Activated CD4-positive, alpha-beta T cell treated with anti-CD3 and anti-CD28 coated beads, Interleukin-2, Interleukin-4, amounts not matched to agents 100 ng/mL and 50 ng/mL, durations not matched to agents 16 hours and 8 hours (primary cell): ENCODE measurements at regions not wholly inside any gene's neighbourhood (a gene's known extent, or its start where the extent isn't known, plus 50 kb on each side); places are given as distances from the start of the nearest gene placed in this dataset.
"Not testable (repeated sequence)": the region's sequence is repeated elsewhere in the genome, so short reads cannot be mapped to it uniquely, and the experiment has no call there.

Experiments
- DNase-seq: peaks from one replicate; pipeline ENCODE4 v3.0.0-alpha.2; 2020; ENCODE audit warnings: low spot score

DNA sequence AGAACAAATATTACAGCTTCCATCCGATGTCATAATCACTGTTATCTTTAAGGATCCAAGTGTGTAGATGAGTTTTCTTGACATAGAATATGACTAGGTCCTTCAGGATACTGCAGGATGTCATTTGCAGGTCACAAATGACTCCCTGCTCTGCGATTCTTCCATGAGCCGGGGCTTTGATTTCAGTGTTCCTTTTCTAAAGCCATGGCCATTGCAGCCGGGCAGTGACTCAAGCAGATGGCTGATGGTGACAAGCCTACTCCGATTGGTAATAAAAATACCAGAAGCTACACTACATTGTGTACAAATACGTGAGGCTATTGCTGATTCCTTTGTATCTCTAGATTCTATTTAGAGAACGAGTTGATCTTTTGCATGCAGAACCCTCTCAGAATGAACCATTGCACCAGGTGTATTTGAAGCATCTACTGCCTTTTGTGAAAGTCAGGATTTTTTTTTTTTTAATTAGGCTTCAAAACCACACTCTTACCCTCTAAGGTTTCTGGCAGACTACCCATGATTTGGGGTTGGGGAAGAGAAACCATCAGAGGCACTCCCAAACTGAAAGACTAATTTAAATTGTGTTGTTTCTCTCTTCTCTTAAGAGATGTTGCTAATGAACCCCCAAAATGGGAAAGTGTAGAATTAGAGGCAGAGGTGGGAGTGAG lies 271.0 kb upstream of the ADRA1B start:
- DNase-seq, result no peak

DNA sequence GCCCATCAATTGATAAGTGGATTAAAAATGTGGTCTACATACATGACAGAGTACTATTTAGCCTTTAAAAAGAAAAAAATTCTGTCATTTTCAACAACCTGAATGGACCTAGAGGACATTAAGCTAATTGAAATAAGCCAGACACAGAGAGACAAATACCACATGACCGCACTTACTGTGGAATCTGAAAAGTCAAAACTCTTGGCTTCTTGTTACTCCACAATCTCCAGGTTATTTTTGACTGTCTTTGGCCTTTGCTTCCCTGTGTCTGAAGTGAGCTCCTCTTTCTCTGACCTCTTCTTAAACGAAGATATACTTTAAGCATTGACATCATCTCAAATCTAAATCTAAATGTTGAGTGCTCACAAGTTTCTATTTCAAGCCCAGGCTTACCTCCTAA lies 265.5 kb upstream of the ADRA1B start:
- no peak for DNase-seq

DNA sequence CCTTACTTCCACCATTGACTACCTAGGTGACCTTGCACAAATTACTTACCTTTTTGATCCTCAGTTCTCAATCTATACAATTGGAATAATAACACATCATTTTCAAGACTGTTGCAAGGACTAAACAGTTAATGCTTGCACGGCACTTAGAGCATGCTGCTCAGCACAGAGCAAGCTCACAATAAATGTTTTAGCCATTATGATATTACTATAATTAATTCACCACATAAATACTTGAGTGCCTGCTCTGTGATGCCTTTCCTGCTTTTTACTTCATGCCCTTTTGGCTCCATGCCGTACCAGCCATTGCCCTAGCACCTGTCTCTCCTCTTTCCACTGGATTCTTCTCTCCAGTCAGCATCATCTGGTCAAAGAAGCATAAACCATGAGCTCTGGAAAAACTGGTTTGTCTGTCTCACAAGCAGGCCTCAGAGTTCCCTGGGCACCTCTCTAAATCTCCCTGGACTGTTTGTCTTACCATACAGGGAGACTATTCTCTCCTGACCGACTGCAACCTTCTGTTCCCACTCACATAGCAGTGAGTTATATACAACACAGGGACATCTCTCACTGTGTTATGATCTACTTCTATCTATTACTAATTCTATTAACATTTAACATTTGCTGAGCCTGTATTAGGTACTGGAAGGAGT lies 260.4 kb upstream of the ADRA1B start:
- DNase-seq, result no peak

DNA sequence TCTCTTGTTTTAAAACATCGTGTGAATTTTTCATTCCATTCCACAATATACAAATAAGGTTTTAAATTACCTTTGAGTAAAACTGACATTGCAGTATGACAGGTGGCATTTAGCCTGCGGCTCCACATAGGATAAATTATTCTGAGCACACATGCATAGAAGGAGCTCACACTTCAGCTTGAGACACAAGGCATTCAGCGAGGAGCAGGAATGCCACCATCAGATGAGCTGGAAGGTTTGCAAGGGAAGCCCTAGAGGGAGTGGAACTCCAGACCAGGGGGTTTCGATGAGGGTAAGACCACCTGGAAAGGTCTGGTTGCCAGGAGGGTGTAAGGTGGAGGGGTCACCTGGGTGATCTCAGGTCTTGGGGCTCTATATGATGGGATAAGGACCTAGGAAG lies 259.0 kb upstream of the ADRA1B start:
- no peak for DNase-seq

DNA sequence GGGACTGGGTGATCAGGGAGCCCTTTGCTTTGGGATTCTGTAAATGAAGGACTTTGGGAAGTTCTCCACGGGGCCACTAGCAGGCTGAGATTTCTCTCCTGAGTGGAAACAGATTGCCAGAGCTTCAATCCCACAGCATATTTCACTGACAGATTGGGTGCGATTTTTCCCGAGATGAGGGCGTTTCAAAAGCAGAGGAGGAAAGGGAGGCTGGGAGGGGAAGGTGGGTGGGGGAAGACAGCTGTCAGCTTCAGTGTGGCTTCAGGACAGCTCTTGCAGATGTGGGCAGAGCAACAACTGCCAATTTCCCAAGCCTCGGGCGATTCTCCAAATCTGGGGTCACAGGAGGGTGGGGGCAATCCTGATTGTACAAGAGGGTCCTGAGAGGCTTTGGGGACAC lies 258.5 kb upstream of the ADRA1B start:
- no peak for DNase-seq

DNA sequence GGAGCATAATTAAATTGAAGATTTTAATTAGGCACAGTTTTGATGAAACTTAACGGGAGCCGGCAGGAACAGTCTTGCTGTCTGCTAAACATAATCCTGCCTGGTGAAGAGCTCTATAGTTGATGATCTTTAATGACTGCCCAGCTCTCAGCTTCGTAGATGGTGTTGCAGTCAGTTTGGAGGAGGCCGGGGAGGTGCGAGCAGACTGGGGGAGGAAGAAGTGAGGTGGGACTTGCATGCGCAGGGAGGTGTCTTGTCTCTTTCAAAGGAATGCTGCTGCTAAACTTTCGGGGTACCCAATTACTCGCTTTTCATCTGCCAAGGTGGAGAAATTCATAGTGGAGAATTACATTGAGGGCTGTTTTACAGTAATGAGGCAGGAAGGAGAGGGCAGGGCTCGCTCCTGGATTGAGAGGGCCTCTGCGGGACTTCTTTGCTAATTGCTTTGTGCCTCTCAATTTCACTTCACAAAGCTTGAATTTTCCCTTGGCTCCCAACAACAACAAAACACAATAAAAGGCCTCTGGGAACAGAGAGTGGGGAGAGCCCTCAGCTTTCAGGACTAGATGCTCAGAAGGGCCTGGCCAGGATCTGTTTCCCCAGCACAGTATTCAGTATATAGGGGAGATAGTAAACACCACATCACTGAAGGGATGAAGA lies 257.9 kb upstream of the ADRA1B start:
- DNase-seq, result no peak

DNA sequence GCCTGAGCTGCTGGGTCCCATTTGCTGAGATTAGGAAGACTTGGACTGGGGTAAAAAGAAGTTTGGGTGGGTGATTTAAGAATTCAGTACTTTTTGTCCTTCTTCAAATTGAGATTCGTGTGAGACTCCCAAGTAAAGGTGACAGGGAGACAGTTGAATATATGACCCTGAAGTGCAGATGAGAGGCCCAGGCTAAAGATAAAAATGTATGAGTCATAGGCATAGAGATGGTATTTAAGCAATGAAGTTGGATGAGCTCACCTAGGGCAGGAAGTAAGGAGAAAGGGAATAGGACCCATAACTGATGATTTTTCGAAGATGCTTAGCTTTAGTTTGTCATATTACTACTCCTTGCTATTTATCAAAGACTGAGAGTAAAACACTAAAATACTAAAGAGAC lies 255.9 kb upstream of the ADRA1B start:
- DNase-seq, result no peak

DNA sequence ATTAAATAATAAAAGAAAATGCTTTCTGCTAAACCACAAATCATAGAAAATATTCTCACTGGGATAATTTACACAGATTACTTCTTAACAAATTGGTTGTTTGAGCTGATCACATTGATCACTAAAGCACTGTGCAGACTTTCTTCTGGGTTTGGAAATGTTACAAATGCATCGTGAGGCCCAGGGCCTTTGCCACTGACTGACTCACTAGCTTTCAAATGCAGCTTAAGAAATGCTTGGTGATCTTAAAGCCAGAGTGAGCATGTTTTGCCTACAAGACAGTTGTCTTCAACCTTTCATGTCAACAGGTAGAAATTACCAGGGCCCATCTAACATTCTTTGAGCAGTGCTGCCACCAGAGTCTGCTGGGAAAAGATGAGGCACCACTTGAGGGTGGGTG lies 252.3 kb upstream of the ADRA1B start:
- DNase-seq, result no peak

DNA sequence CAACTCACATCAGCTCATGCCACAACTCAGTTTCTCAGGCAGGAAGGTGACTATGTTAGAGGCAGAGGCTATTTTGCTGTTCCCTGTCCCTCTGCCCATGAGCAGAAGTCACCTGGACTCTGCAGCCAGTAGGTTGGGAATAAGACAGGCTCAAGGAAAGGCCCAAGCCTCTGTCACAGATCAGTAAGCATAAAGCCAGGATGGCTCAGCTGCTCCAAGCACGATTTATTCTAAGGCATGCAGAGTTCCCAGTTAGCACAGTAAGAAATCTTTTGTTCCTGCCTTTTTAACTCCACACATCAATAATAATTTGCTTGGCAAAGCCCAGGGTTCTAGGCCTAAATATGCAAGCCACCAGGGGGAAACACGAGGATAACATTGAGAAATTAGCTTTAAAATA lies 249.0 kb upstream of the ADRA1B start:
- DNase-seq, result no peak

DNA sequence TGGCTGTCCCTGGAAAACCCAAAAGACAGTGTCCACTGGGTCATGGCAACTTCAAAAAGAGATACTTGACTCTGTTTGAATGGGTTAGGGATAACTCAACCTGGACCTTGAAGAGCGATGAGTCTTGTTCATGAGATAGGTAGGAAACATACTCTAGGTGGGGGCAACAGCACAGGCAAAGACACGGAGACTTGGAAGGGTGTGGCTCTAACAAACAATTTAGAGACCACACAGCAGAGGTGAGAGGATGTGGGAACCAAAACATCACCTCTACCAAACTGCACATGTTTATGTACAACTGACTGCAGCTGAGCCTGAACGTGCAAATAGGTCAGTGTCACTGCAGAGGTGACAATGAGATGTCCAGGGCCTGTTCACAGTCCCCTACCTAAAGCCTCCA lies 247.7 kb upstream of the ADRA1B start:
- DNase-seq, result no peak

DNA sequence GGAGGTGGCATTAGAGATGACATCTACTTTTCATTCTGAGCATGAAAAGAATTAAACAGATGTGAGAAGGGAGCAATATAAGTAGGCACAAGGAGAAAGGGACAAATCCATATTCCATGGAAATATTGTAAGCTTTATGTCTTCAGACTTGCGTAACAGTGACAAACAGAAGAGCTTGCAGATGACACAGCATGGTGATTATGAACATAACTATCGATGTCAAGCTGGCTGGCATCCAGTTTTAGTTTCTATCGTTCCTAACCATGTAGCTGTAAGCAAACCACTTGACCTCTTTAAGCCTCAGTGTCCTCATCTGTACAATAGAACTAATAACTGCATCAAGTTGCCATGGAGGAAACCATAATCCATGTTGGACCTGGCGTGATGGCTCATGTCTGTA lies 246.7 kb upstream of the ADRA1B start:
- DNase-seq, result no peak

DNA sequence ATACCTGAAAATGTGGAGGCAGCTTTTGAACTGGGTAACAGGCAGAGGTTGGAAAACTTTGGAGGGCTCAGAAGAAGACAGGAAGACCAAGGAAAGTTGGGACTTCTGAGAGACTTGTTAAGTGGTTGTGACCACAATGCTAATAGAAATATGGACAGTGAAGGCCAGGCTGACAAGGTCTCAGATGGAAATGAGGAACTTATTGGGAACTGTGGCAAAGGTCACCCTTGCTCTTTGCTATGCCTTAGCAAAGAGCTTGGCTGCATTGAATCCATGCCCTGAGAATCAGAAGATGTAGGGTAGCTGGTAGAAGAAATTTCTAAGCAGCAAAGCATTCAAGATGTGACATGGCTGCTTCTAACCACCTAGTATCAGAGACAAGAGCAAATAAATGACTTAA lies 244.4 kb upstream of the ADRA1B start:
- no peak for DNase-seq

DNA sequence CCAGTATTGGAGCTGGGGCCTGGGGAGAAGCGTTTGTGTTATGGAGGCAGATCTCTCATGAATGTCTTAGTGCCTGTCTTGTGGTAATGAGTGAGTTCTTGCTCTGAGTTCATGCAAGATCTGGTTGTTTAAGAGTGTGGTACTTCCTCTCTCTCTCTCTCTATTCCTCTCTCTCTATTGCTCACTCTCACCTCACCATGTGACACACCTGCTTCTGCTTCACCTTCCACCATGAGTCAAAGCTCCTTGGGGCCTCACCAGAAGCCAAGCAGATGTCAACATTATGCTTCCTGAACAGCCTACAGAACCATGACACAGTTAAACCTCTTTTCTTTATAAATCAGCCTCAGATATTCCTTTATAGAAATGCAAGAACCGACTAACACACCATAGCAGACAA lies 242.7 kb upstream of the ADRA1B start:
- DNase-seq, result no peak

DNA sequence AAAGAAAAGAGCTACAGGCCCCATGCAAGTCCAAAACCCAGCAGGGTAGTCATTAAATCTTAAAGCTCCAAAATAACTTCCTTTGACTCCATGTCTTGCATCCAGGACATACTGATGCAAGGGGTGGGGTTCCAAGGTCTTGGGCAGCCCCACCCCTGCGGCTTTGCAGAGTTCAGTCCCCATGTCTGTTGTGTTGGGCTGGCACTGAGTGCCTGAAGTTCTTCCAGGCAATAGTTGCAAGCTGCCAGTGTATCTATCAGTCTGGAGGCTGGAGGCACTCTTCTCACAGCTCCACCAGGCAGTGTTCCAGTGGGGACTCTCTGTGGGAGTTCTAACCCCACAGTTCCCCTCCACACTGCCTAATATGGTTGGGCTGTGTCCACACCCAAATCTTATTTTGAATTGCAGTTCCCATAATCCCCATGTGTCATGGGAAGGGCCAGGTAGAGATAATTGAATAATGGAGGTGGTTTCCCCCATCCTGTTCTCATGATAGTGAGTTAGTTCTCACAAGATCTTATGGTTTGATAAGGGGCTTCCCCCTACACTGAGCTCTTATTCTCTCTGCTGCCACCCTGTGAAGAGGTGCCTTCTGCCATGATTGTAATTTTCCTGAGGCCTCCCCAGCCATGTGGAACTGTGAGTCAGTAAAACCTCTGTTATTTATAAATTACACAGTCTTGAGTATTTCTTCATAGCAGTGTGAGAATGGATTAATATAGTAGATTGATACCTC lies 237.5 kb upstream of the ADRA1B start:
- DNase-seq, result no peak

DNA sequence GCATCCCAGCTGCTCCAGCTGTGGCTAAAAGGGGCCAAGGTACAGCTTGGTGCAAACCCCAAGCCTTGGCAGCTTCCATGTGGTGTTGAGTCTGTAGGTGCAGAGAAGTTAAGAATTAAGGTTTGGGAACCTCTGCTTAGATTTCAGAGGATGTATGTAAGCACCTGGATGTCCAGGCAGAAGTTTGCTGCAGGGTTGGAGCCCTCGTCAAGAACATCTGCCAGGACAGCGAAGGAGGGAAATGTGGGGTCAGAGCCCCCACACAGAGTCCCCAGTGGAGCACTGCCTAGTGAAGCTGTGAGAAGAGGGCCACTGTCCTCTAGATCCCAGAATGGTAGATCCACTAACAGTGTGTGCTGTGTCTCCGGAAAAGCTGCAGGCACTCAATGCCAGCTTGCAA lies 236.2 kb upstream of the ADRA1B start:
- DNase-seq, result no peak

DNA sequence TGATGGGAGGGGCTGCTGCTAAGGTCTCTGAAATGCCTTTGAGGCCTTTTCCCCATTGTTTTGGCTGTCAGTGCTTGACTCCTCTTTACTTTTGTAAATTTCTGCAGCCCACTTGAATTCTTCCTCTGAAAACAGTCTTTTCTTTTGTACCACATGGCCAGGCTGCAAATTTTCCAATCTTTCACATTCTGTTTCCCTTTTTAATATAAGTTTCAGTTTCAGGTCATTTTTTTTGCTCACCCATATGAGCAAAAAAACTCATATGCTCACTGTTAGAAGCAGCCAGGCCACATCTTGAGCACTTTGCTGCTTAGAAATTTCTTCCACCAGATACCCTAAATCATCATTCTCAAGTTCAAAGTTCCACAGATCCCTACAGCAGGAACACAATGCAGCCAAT lies 234.6 kb upstream of the ADRA1B start:
- no peak for DNase-seq

DNA sequence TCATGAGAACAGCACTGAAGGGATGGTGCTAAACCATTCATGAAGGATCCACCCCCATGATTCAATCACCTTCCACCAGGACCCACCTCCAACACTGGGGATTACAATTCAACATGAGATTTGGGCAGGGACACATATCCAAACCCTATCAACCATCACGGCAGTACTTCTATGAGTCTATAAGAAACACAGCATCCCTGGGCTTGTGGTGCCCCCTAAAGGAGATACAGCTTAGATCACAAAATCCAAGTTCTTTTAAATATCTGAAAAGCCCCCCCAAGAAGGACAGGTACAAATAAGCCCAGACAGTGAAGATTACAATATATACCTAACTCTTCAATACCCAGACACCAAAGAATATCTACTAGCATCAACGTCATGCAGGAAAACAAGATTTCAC lies 233.7 kb upstream of the ADRA1B start:
- no peak for DNase-seq

DNA sequence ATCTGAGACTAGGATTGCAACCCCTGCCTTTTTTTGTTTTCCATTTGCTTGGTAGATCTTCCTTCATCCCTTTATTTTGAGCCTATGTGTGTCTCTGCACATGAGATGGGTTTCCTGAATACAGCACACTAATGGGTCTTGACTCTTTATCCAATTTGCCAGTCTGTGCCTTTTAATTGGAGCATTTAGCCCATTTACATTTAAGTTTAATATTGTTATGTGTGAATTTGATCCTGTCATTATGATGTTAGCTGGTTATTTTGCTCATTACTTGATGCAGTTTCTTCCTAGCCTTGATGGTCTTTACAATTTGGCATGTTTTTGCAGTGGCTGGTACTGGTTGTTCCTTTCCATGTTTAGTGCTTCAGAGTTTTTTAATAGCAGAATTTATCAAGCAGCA lies 228.4 kb upstream of the ADRA1B start:
- DNase-seq, result not testable (repeated sequence)

DNA sequence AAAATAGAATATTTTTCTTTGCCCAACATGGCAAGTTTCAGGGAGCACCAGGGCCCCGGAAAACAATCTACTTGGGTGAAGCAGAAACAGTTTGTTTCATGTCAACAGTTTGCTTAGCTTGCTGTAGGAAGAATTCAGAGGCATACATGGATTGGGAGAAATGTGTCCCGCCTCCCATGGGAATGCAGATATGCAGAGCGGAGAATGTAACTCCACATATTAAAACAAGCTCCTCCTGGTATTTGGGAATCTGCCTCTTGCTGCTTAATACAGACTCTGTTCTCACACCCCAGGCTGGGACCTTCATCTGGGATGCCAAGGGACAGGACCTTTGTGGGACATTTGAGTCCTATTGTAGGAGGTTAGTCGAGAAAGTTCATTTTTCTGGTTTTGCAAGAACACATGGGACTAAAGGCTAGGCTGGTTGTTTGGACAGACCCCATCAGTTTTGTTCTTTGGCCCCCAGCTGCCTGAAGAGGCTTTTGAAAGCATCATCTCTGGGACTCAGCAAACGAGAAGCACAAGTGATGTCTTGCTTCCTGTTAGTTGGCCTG lies 220.5 kb upstream of the ADRA1B start:
- DNase-seq, result no peak

DNA sequence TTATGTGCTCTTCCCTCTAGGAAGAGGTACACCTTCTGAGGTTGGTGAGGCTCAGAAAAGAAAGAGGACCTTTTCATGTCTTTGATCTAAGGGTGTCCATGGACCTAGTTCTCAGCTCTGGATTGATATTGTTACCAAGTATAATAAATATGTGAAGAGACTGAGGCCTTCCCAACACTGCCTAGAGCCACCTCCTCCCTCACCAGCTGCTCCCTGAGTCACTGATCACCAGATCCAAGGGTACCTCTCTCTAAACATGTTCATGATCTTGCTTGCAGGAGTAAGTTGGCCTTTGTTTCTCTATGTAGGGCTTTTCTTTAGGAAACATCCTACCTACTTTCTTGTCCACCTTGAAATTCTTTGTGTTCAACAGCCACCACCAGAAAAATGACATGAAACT lies 218.8 kb upstream of the ADRA1B start:
- DNase-seq, result no peak

DNA sequence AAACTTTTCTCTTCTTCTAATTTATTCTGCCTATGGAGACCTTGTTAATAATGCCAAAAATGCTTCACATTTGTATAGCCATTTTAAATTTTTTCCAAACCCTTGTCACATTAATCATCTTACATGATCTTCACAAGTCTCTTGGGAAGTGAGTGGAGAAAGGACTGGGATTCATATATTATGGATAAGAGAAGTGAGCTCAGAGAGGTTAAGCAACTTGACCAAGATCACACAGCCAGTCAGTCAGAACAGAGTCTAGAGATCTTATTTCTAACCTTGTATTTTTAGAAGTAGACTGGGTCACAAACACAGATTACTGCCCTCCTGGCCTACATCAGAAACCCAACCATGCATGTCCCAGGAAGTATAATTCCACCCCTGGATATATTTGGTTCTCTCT lies 218.0 kb upstream of the ADRA1B start:
- no peak for DNase-seq

DNA sequence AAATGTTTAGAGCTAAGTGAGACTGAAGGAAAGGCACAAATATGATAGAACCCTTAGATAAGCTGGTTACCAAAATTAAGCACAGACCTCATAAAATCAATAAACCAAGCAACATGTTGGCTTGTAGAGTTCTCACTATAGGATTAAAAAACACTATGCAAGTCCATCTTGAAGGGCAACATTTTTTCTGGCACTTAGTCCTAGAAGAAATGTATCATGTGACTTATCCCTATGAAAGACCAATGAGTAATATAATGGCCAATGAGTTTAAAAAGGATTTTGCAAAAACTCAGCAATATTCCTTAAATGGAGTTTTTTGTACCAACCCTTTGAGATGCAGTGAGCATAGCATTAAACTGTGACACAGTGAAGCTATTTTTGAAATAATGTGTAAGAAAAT lies 216.3 kb upstream of the ADRA1B start:
- no peak for DNase-seq

DNA sequence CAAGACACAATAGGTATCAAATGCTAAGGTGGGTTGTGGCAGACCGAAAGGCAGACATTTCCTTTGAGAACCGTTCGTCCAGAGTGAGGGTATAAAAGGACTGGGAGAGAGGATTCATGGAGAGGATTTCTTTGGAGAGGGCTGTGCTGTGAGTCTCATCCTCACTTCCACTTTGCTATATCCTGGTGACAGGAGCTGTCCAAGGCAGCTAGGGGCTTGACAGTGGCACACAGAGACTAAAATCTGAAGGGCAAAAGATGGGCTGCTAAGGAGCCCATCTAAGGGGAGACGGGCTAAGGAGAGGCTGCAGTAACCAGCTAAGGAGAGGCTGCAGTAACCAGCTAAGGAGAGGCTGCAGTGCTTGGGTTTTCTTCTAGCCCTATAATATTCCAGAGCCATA lies 214.0 kb upstream of the ADRA1B start:
- no peak for DNase-seq
